ENCODE measurements at regions not wholly inside any gene's neighbourhood (a gene's known extent, or its start where the extent isn't known, plus 50 kb on each side); places are given as distances from the start of the nearest gene placed in this dataset.

DNA sequence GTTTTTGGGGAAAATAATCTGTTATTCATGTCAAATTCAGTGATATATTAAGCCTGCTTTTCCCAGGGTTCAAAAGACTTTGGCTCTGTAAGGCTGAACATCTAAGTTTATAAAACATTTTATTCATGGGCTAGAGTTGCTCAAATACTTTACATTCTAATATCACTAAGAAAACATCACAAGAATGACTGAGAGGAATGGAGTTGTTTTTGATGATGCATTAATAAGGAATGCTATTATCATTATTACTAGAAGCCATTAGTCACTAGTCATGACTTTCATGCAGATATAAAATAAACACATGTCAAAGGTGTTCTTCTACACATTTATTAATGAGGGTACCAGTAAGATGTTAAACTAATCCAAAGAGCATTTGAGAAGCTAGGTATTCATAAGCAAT lies 185.5 kb upstream of the KCNN2 start:
- Histone ChIP-seq H3K9ac (ENCODE audit: low read length) (no peak overlapping the region), H3K36me3 (replicated peaks; ENCODE audit: low read depth, low read length) (no peaks in the 10 kb centered on the region), H3K79me2 (ENCODE audit: low read length) (no peaks in the 10 kb centered on the region), H3K27ac (ENCODE audit: low read length) (no peak overlapping the region), H3K4me1 (ENCODE audit: low read length) (no peaks in the 10 kb centered on the region), H3K4me3 (ENCODE audit: low read length) (no peak overlapping the region), H3K27me3 (ENCODE audit: low read depth, low read length) (no peaks in the 10 kb centered on the region), H2AFZ (ENCODE audit: low read depth, low read length) (no peak overlapping the region), H3K9me3 (ENCODE audit: insufficient read depth, low read length) (no peaks in the 10 kb centered on the region), H4K20me1 (ENCODE audit: insufficient read depth, low read length) (no peaks in the 10 kb centered on the region), H3K4me2 (ENCODE audit: low read length) (no peak overlapping the region)
- TF ChIP-seq CTCF (IDR thresholded peaks at IDR 0.05; ENCODE audit: low read depth, low read length) (no peak), EZH2phosphoT487 (IDR thresholded peaks at IDR 0.05; ENCODE audit: low read depth) (no peak)

DNA sequence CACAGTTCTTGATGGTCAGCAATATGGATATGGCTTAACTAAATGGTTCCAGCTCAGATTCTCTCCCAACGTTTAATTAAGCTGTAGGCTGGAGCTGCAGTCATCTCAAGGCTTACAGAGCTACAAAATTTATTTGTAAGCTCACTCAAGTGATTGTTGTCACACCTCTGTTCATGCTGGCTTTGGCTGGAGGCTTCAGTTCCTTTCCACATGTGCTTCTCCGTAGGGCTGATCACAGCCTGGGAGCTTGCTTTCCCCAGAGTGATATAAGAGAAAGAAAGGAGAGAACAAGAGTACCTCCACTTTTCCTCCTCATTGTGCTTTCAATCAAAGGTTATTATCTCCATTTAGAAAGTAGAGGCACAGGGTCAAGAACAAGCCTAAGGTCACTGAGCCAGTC lies 182.7 kb upstream of the KCNN2 start:
- Histone ChIP-seq H3K4me2 (ENCODE audit: low read length) (no peak overlapping the region), H4K20me1 (ENCODE audit: insufficient read depth, low read length) (no peaks in the 10 kb centered on the region), H3K79me2 (ENCODE audit: low read length) (no peaks in the 10 kb centered on the region), H3K4me3 (ENCODE audit: low read length) (no peak overlapping the region), H2AFZ (ENCODE audit: low read depth, low read length) (no peak overlapping the region), H3K9me3 (ENCODE audit: insufficient read depth, low read length) (0 out of 2 replicates have a peak, but pooled peaks cover 5% of the 10 kb centered on the region), H3K36me3 (replicated peaks; ENCODE audit: low read depth, low read length) (no peaks in the 10 kb centered on the region), H3K9ac (ENCODE audit: low read length) (no peak overlapping the region), H3K27ac (ENCODE audit: low read length) (no peak overlapping the region), H3K27me3 (ENCODE audit: low read depth, low read length) (no peaks in the 10 kb centered on the region), H3K4me1 (ENCODE audit: low read length) (no peaks in the 10 kb centered on the region)
- no peak for TF ChIP-seq EZH2phosphoT487 (IDR thresholded peaks at IDR 0.05; ENCODE audit: low read depth)
- no peak for TF ChIP-seq CTCF (IDR thresholded peaks at IDR 0.05; ENCODE audit: low read depth, low read length)

GRCh38 chr5:114184006-114184405 lies 177.9 kb upstream of the KCNN2 start:
- TF ChIP-seq CTCF (IDR thresholded peaks at IDR 0.05; ENCODE audit: low read depth, low read length) (no peak), EZH2phosphoT487 (IDR thresholded peaks at IDR 0.05; ENCODE audit: low read depth) (no peak)
- Histone ChIP-seq H2AFZ (ENCODE audit: low read depth, low read length) (no peak overlapping the region), H3K27me3 (ENCODE audit: low read depth, low read length) (no peaks in the 10 kb centered on the region), H3K79me2 (ENCODE audit: low read length) (no peaks in the 10 kb centered on the region), H3K4me3 (ENCODE audit: low read length) (no peak overlapping the region), H3K4me2 (ENCODE audit: low read length) (no peak overlapping the region), H3K27ac (ENCODE audit: low read length) (no peak overlapping the region), H3K9me3 (ENCODE audit: insufficient read depth, low read length) (0 out of 2 replicates have a peak, but pooled peaks cover 5% of the 10 kb centered on the region), H4K20me1 (ENCODE audit: insufficient read depth, low read length) (no peaks in the 10 kb centered on the region), H3K36me3 (replicated peaks; ENCODE audit: low read depth, low read length) (no peaks in the 10 kb centered on the region), H3K9ac (ENCODE audit: low read length) (no peak overlapping the region), H3K4me1 (ENCODE audit: low read length) (no peaks in the 10 kb centered on the region)

DNA sequence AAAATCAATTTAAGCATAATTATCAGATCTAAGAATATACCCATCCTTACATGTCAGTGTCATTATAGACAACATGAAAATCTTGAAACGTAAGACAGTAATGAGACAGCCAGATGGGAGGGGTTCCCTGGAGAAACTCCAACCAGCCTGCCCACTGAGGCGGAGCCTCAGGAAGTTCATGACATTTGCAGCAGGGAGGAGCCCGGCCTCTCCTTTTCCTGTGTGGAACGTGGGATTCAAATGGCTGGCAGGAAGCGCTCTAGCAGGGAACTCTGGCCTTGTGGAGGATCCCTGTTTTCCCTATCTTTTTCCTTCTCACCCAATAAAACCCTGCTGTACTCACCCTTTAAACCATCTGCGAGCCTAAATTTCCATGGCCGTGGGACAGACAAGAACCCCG lies 176.6 kb upstream of the KCNN2 start:
- H3K36me3 ChIP-seq (replicated peaks; ENCODE audit: low read depth, low read length): no peaks in the 10 kb centered on the region
- no peak overlapping the region for H3K4me3 ChIP-seq (ENCODE audit: low read length)
- H2AFZ ChIP-seq (ENCODE audit: low read depth, low read length): no peak overlapping the region
- no peak overlapping the region for H3K4me2 ChIP-seq (ENCODE audit: low read length)
- H3K9ac ChIP-seq (ENCODE audit: low read length): no peak overlapping the region
- H3K27ac ChIP-seq (ENCODE audit: low read length): no peak overlapping the region
- TF ChIP-seq EZH2phosphoT487 (IDR thresholded peaks at IDR 0.05; ENCODE audit: low read depth) (no peak), CTCF (IDR thresholded peaks at IDR 0.05; ENCODE audit: low read depth, low read length) (no peak)
- H4K20me1 ChIP-seq (ENCODE audit: insufficient read depth, low read length): no peaks in the 10 kb centered on the region
- no peaks in the 10 kb centered on the region for H3K4me1 ChIP-seq (ENCODE audit: low read length)
- H3K9me3 ChIP-seq (ENCODE audit: insufficient read depth, low read length): 0 out of 2 replicates have a peak, but pooled peaks cover 5% of the 10 kb centered on the region
- no peaks in the 10 kb centered on the region for H3K27me3 ChIP-seq (ENCODE audit: low read depth, low read length)
- H3K79me2 ChIP-seq (ENCODE audit: low read length): no peaks in the 10 kb centered on the region
